ENCODE measurements at regions not wholly inside any gene's neighbourhood (a gene's known extent, or its start where the extent isn't known, plus 50 kb on each side); places are given as distances from the start of the nearest gene placed in this dataset.

DNA sequence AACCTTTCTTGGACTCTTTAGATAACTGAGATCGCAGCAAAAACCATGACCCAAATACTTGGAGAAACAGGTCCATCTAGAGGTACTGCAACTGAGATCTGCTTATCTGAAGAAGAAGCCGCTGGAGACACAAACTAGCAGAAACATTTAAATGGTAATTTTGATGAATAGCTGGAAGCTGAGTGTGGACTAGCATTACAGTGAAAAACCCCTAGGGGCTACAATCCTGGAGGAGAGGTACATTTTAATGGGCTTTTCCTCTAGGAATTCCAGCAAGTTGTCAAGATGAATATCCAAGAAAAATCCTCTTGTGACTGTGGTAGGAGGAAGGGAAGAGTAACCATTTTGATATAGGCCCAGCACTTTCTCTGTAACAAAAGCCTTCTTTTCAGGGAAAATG lies 592.5 kb upstream of the GRIA3 start:
- WGBS, 2 donors (ENCODE audit: low coverage in 1 of 2) = 29 to 66% methylated on average over 1 to 2 of the region's 2 CpGs
- TF ChIP-seq, protein P1, sequence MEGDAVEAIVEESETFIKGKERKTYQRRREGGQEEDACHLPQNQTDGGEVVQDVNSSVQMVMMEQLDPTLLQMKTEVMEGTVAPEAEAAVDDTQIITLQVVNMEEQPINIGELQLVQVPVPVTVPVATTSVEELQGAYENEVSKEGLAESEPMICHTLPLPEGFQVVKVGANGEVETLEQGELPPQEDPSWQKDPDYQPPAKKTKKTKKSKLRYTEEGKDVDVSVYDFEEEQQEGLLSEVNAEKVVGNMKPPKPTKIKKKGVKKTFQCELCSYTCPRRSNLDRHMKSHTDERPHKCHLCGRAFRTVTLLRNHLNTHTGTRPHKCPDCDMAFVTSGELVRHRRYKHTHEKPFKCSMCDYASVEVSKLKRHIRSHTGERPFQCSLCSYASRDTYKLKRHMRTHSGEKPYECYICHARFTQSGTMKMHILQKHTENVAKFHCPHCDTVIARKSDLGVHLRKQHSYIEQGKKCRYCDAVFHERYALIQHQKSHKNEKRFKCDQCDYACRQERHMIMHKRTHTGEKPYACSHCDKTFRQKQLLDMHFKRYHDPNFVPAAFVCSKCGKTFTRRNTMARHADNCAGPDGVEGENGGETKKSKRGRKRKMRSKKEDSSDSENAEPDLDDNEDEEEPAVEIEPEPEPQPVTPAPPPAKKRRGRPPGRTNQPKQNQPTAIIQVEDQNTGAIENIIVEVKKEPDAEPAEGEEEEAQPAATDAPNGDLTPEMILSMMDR (IDR thresholded peaks at IDR 0.05) = no peak
- TF ChIP-seq EP300 (IDR thresholded peaks at IDR 0.05) (no peak), POLR2AphosphoS5 (IDR thresholded peaks at IDR 0.05) (no peak), POLR2A (IDR thresholded peaks at IDR 0.05) (no peak)
- Histone ChIP-seq H3K27ac (no peak overlapping the region), H3K4me3 (no peak overlapping the region), H3K27me3 (no peaks in the 10 kb centered on the region), H3K4me1 (no peaks in the 10 kb centered on the region), H3K36me3 (no peaks in the 10 kb centered on the region), H3K9me3 (no peaks in the 10 kb centered on the region)
- ATAC-seq = no peak

DNA sequence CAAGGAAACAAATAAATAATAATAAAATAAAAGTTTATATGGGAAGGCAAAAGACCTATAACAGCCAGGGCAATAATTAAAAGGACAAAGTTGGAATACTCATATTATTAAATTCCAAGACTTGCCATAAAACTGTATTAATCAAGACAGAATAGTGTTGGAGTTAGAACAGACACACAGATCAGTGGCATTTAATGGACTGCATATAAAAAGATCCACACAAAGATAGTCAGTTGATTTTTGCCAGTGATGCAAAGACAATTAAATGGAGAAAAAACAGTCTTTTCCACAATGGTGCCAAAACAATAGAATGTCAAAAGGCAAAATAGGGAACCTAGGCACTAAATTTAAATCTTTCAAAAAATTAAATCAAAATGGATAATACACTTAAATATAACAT lies 587.1 kb upstream of the GRIA3 start:
- Histone ChIP-seq H3K9me3 (no peaks in the 10 kb centered on the region), H3K36me3 (no peaks in the 10 kb centered on the region), H3K4me3 (no peak overlapping the region), H3K27ac (no peak overlapping the region), H3K27me3 (no peaks in the 10 kb centered on the region), H3K4me1 (no peaks in the 10 kb centered on the region)
- TF ChIP-seq POLR2A (IDR thresholded peaks at IDR 0.05) = no peak
- no peak for TF ChIP-seq POLR2AphosphoS5 (IDR thresholded peaks at IDR 0.05)
- TF ChIP-seq EP300 (IDR thresholded peaks at IDR 0.05) = no peak
- TF ChIP-seq, protein P1 (IDR thresholded peaks at IDR 0.05) = no peak
- no peak for ATAC-seq

DNA sequence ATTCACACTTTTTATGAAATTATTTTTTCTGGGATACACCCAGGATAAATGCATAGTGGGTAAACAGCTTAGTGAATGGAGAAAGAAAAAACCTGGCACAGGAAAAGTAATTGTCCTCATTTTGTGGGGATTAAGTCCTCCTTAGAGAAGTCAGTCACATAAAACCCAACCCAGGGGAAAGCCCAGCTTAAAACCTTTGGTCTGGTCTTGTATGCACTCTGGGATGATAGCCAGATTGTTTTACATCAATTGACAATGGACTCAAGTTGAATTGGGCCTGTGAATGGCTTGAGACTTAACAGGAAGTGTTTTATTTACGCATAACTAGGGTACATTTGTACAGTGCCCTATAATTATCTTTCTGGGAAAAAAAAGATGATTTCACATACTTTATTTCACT lies 561.3 kb upstream of the GRIA3 start:
- no peaks in the 10 kb centered on the region for H3K4me1 ChIP-seq
- H3K27me3 ChIP-seq = no peaks in the 10 kb centered on the region
- H3K4me3 ChIP-seq = no peak overlapping the region
- 62 to 100% methylated on average over 1 of the region's 1 CpG for WGBS, 2 donors (ENCODE audit: low coverage in 1 of 2)
- H3K27ac ChIP-seq = no peak overlapping the region
- H3K9me3 ChIP-seq = no peaks in the 10 kb centered on the region
- no peaks in the 10 kb centered on the region for H3K36me3 ChIP-seq
- no peak for TF ChIP-seq POLR2A (IDR thresholded peaks at IDR 0.05)
- TF ChIP-seq, protein P1 (IDR thresholded peaks at IDR 0.05) = no peak
- TF ChIP-seq POLR2AphosphoS5 (IDR thresholded peaks at IDR 0.05) = no peak
- no peak for TF ChIP-seq EP300 (IDR thresholded peaks at IDR 0.05)
- no peak for ATAC-seq

DNA sequence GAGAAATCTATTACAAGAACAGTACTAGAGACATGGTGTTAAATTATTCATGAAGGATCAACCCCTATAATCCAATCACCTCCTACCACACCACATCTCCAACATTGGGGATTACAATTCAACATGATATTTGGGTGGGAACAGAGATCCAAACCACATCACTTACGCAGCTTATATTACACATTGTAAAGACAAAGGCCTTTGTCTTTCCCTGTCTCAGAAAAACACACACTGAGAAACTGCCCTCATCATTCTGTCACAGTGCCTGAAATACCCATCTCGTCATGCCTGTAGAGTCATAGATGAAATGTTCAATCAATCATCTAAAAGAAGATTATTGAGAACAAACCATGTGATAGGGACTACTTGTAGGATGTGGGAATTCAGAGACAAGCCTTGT lies 558.8 kb upstream of the GRIA3 start:
- Histone ChIP-seq H3K4me1 (no peaks in the 10 kb centered on the region), H3K27ac (no peak overlapping the region), H3K9me3 (no peaks in the 10 kb centered on the region), H3K4me3 (no peak overlapping the region), H3K36me3 (no peaks in the 10 kb centered on the region), H3K27me3 (no peaks in the 10 kb centered on the region)
- no peak for TF ChIP-seq POLR2AphosphoS5 (IDR thresholded peaks at IDR 0.05)
- TF ChIP-seq POLR2A (IDR thresholded peaks at IDR 0.05) = no peak
- TF ChIP-seq, protein P1 (IDR thresholded peaks at IDR 0.05) = no peak
- TF ChIP-seq EP300 (IDR thresholded peaks at IDR 0.05) = no peak
- ATAC-seq = no peak
- WGBS, 2 donors (ENCODE audit: low coverage in 1 of 2) = 80% methylated on average over 2 of the region's 2 CpGs; no CpG with 5 or more reads in 1 of the 2 donors

DNA sequence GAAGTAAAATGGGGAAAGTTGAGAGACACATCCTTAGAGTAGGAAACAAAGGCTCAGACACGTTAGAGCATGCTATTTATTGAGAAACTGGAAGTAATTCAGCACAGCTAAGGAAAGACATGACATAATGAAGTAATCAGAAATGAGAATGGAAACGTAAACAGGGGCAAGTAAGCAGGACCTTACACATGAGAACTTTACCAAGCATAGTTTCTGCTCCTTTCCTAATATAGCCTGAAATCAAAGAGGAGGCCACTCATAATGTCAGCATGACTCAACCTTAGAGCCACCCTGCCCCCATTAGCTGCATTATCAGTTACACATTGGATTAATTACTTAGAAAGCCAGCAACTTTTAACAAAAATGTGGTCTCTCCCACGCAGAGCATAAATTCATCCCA lies 558.3 kb upstream of the GRIA3 start:
- 31 to 51% methylated on average over 3 of the region's 3 CpGs for WGBS, 2 donors (ENCODE audit: low coverage in 1 of 2)
- ATAC-seq = no peak
- no peaks in the 10 kb centered on the region for H3K27me3 ChIP-seq
- no peaks in the 10 kb centered on the region for H3K36me3 ChIP-seq
- TF ChIP-seq POLR2AphosphoS5 (IDR thresholded peaks at IDR 0.05) (no peak), EP300 (IDR thresholded peaks at IDR 0.05) (no peak), POLR2A (IDR thresholded peaks at IDR 0.05) (no peak)
- TF ChIP-seq, protein P1 (IDR thresholded peaks at IDR 0.05) = no peak
- H3K27ac ChIP-seq = no peak overlapping the region
- no peaks in the 10 kb centered on the region for H3K4me1 ChIP-seq
- no peaks in the 10 kb centered on the region for H3K9me3 ChIP-seq
- H3K4me3 ChIP-seq = no peak overlapping the region
